HEK293T (cell line): ENCODE measurements at regions not wholly inside any gene's neighbourhood (a gene's known extent, or its start where the extent isn't known, plus 50 kb on each side); places are given as distances from the start of the nearest gene placed in this dataset.
A peak's percentile ranks its signal among the peaks of the same experiment; 100 is the strongest.

ENCODE experiments used
- CTCF ChIA-PET: fragments of 350-600 bp; formaldehyde crosslinking; extraction: SDS; loops from one replicate; lab custom pipeline; 2021; ENCODE audit warnings: antibody characterized with exemption, inconsistent platforms; lab: Yijun Ruan, JAX
- POLR2A ChIA-PET: fragments of 350-600 bp; formaldehyde crosslinking; extraction: SDS; loops from one replicate; lab custom pipeline; 2020; ENCODE audit warnings: antibody characterized with exemption, inconsistent platforms; lab: Yijun Ruan, JAX
- DNase-seq: peaks from one replicate; pipeline ENCODE4 v3.0.0; 2012; ENCODE audit warnings: mixed read lengths; ENCODE audit errors: extremely low spot score
- ARNT ChIP-seq: fragments of 450-650 bp; IDR thresholded peaks from 2 replicates; pipeline ENCODE4 v1.6.1; 2017; ENCODE audit warnings: mild to moderate bottlenecking
- BHLHE40 ChIP-seq: fragments of 450-650 bp; IDR thresholded peaks from 2 replicates; pipeline ENCODE4 v1.6.1; 2016; ENCODE audit warnings: mild to moderate bottlenecking, moderate library complexity, borderline replicate concordance
- CTBP1 ChIP-seq: fragments of 450-650 bp; IDR thresholded peaks from 2 replicates; pipeline ENCODE4 v1.6.1; 2016; ENCODE audit warnings: borderline replicate concordance
- ELF4 ChIP-seq: fragments of 450-650 bp; IDR thresholded peaks from 2 replicates; pipeline ENCODE4 v1.6.1; 2017; ENCODE audit warnings: antibody characterized with exemption
- FOXA1 ChIP-seq: fragments of 450-650 bp; IDR thresholded peaks from 2 replicates; pipeline ENCODE4 v1.6.1; 2016; ENCODE audit warnings: mild to moderate bottlenecking
- FOXK2 ChIP-seq: fragments of 450-650 bp; IDR thresholded peaks from 2 replicates; pipeline ENCODE4 v1.6.1; 2016; ENCODE audit warnings: mild to moderate bottlenecking
- FOXM1 ChIP-seq: fragments of 450-650 bp; IDR thresholded peaks from 2 replicates; pipeline ENCODE4 v1.6.1; 2017; ENCODE audit warnings: mild to moderate bottlenecking, borderline replicate concordance
- HDGF ChIP-seq: fragments of 450-650 bp; IDR thresholded peaks from 2 replicates; pipeline ENCODE4 v1.6.1; 2017; ENCODE audit warnings: antibody characterized with exemption, borderline replicate concordance
- L3MBTL2 ChIP-seq: fragments of 450-650 bp; conservative IDR thresholded peaks from 2 replicates; pipeline ENCODE4 v1.6.1; 2016; ENCODE audit warnings: mild to moderate bottlenecking
- LEF1 ChIP-seq: fragments of 450-650 bp; IDR thresholded peaks from 2 replicates; pipeline ENCODE4 v1.6.1; 2017; ENCODE audit warnings: mild to moderate bottlenecking, borderline replicate concordance
- NFRKB ChIP-seq: fragments of 450-650 bp; IDR thresholded peaks from 2 replicates; pipeline ENCODE4 v1.6.1; 2016; ENCODE audit warnings: mild to moderate bottlenecking, moderate library complexity
- SP1 ChIP-seq: fragments of 450-650 bp; IDR thresholded peaks from 2 replicates; pipeline ENCODE4 v1.6.1; 2017
- SUZ12 ChIP-seq: fragments of 450-650 bp; IDR thresholded peaks from 2 replicates; pipeline ENCODE4 v1.6.1; 2016; ENCODE audit warnings: mild to moderate bottlenecking
- TARDBP ChIP-seq: fragments of 450-650 bp; IDR thresholded peaks from 2 replicates; pipeline ENCODE4 v1.6.1; 2016
- ZNF384 ChIP-seq: fragments of 450-650 bp; IDR thresholded peaks from 2 replicates; pipeline ENCODE4 v1.6.1; 2016
- TF ChIP-seq, protein P1 (sequence below): fragments of 450-650 bp; IDR thresholded peaks from 2 replicates; pipeline ENCODE4 v1.6.1; 2016

DNA sequence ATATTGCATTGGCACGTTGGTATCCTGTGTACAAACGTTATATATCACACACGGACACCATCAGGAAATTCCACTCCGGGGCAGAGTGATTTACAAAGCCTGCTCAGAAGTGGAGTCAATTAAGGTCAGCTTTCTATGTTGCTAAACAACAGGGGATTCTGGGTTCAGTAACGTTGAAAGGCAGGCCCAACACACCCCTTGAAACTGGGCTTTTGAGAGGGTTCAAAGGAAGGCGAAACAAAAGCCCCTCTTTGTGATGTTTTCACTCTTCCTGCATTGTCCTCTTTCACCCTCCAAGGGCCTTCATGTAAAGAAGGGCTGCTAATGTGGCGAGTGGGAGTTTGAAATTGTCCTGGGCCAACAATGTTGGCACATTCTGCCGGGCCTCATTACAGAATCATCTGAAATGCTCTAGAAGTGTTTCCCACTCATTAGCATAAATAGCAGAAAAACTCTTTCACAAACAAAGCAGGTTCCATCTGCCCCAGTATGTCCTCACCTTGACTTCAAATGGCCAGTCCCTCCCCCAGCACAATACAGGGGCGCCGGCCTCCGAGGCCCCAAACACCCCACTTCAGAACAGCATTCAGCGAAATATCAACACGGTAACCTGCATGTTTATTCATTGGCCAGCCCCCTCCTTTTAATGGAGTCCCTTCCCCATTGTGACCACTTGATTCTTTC is 76.4 kb downstream of the HES1 start:
- CTCF ChIA-PET, result no interaction called here
- POLR2A ChIA-PET, result no interaction called here
- DNase-seq, result no peak
- TF ChIP-seq L3MBTL2 (no peak), TARDBP (no peak), FOXM1 (no peak)
- TF ChIP-seq, protein P1, sequence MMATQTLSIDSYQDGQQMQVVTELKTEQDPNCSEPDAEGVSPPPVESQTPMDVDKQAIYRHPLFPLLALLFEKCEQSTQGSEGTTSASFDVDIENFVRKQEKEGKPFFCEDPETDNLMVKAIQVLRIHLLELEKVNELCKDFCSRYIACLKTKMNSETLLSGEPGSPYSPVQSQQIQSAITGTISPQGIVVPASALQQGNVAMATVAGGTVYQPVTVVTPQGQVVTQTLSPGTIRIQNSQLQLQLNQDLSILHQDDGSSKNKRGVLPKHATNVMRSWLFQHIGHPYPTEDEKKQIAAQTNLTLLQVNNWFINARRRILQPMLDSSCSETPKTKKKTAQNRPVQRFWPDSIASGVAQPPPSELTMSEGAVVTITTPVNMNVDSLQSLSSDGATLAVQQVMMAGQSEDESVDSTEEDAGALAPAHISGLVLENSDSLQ, result no peak

DNA sequence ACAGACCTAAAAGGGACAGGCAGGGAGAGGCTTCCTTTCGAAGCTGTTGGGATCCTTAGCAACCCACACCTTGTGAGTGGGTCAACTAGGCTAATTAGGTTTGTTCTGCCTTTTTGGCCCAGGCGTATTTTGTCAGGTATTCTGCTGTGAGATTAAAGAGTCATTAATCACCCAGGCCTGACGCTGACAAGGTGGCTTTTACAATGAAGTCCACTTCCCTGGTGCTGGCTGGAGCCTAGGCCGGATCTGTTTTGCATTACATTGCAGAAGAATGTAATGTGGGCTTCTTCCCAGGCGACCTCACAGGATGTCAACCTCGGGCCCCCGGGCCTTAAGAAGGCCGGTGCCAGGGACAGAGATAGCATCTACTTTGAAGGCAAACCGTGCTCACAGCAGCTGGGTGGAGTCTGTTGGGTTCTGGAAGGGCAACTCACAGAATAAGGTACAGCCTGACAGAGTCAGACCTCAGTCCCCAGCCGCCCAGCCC is 76.9 kb downstream of the HES1 start:
- POLR2A ChIA-PET, result no interaction called here
- no peak for DNase-seq
- TF ChIP-seq LEF1 (no peak), ZNF384 (no peak), ELF4 (no peak), FOXK2 (no peak), TARDBP (no peak)
- TF ChIP-seq, protein P1, result peak; percentile 40; the same call in 1 of the 2 replicates
- CTCF ChIA-PET, result no interaction called here

GRCh38 chr3:194215392-194215791 is 79.4 kb downstream of the HES1 start:
- TF ChIP-seq TARDBP, result no peak
- TF ChIP-seq, protein P1, result no peak
- TF ChIP-seq ELF4, result no peak
- no peak for TF ChIP-seq SUZ12
- no peak for DNase-seq
- ChIA-PET CTCF (no interaction called here), POLR2A (no interaction called here)

GRCh38 chr3:194218646-194219453 is 82.9 kb downstream of the HES1 start:
- POLR2A ChIA-PET, result no interaction called here
- DNase-seq, result no peak
- CTCF ChIA-PET, result interaction anchor here (0.7 kb wide), 1 partner anchor 372 kb away, joined by 3 read pairs; no protein-coding TSS in a partner anchor
- TF ChIP-seq LEF1 (no peak), TARDBP (no peak), ELF4 (no peak), FOXM1 (no peak)

GRCh38 chr3:194219826-194220410 is 84.0 kb downstream of the HES1 start:
- POLR2A ChIA-PET, result no interaction called here
- CTCF ChIA-PET, result no interaction called here
- TF ChIP-seq, protein P1, result no peak
- no peak for TF ChIP-seq FOXK2
- no peak for TF ChIP-seq ZNF384
- no peak for TF ChIP-seq SUZ12
- no peak for TF ChIP-seq BHLHE40
- no peak for TF ChIP-seq NFRKB
- TF ChIP-seq SP1, result no peak
- no peak for TF ChIP-seq ELF4
- TF ChIP-seq ARNT, result no peak
- no peak for TF ChIP-seq LEF1
- TF ChIP-seq HDGF, result no peak
- TF ChIP-seq FOXM1, result no peak
- TF ChIP-seq TARDBP, result no peak
- DNase-seq, result no peak

DNA sequence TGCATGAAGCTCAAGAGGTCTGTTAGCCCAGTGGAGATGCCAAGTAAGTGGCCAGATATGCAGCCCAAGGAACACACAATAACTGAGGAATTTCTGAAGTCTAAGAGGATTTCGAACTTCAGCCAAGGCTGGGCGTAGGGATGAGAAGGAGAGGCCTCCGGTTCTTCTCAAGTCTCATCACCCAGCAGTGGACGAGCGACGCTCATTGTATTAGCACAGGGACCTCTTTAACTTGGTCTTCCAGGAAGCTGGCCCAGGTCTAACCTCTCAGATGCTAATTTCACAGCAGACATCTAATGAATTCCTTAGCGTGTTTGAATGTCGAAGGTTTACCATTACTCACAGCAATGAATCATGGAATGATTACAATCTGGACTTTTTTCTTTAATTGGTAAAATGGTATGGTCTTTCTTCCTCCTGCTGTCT is 85.0 kb downstream of the HES1 start:
- POLR2A ChIA-PET, result interaction anchor here (0.5 kb wide), 1 partner anchor 424 kb away, joined by 3 read pairs; no protein-coding TSS in a partner anchor
- DNase-seq, result no peak
- CTCF ChIA-PET, result interaction anchor here (0.6 kb wide), 1 partner anchor 93 kb away, joined by 3 read pairs; no protein-coding TSS in a partner anchor
- no peak for TF ChIP-seq CTBP1
- TF ChIP-seq L3MBTL2, result no peak
- no peak for TF ChIP-seq FOXA1
- TF ChIP-seq TARDBP, result no peak
- no peak for TF ChIP-seq ZNF384
- no peak for TF ChIP-seq SP1
- no peak for TF ChIP-seq FOXK2
- TF ChIP-seq BHLHE40, result no peak
- TF ChIP-seq, protein P1, result no peak
- TF ChIP-seq LEF1, result no peak
- no peak for TF ChIP-seq FOXM1
- TF ChIP-seq ELF4, result no peak
